ENCODE measurements at regions not wholly inside any gene's neighbourhood (a gene's known extent, or its start where the extent isn't known, plus 50 kb on each side); places are given as distances from the start of the nearest gene placed in this dataset.

DNA sequence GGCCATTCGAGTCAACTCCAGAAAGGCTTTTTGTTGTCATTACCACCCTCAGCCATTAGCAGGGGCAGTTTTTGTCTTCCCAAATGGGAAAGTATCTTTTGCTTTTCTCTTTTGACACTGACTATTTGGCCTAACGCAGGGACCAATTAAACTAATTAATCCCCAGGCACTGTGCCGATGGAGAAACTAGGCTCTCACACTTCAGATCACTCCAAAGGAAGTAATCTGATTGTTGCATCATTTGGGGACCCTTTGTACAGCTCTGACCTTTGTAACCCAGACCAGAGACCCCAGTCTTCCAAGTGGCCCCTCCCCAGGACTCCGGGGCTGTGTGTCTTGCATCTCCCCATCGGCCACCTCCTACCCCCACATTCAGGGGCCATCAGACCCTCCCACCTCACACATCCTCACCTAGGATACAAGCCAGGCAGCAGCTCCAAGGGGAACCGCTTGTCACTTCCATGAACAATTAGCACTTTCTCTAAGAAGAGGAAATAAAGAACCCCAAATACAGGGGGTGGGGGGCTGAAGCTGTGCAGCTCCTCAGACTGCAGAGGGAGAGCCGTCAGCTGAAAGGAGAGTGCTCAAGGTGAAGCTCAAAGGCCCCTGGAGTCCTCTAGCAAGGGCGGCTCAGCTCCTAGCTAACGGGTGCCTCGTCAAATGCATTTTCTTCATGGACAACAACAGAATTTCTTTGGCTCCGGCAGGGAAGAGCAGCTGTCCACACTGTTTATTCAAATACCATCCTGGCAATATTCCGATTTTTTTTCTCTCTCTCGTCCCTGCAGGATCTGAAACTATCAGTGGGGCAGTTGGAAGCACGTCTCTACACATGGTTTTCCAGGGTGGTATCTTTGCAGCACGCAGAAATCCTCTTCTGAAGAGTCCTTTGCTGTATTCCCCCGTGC is 64.3 kb upstream of the DIO3 start:
- TF ChIP-seq, protein P1, sequence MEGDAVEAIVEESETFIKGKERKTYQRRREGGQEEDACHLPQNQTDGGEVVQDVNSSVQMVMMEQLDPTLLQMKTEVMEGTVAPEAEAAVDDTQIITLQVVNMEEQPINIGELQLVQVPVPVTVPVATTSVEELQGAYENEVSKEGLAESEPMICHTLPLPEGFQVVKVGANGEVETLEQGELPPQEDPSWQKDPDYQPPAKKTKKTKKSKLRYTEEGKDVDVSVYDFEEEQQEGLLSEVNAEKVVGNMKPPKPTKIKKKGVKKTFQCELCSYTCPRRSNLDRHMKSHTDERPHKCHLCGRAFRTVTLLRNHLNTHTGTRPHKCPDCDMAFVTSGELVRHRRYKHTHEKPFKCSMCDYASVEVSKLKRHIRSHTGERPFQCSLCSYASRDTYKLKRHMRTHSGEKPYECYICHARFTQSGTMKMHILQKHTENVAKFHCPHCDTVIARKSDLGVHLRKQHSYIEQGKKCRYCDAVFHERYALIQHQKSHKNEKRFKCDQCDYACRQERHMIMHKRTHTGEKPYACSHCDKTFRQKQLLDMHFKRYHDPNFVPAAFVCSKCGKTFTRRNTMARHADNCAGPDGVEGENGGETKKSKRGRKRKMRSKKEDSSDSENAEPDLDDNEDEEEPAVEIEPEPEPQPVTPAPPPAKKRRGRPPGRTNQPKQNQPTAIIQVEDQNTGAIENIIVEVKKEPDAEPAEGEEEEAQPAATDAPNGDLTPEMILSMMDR (conservative IDR thresholded peaks at IDR 0.05; ENCODE audit: low read depth, low read length), result no peak
- no peak for TF ChIP-seq EZH2 (IDR thresholded peaks at IDR 0.05; ENCODE audit: borderline replicate concordance, low read depth, low read length, poor library complexity, severe bottlenecking)

All from A673 (cell line).